NCI-H345 (cell line): ENCODE measurements at regions not wholly inside any gene's neighbourhood (a gene's known extent, or its start where the extent isn't known, plus 50 kb on each side); places are given as distances from the start of the nearest gene placed in this dataset.

Source experiments
- DNase-seq: peaks from one replicate; lab custom pipeline; 2025; lab: John Stamatoyannopoulos, UW

DNA sequence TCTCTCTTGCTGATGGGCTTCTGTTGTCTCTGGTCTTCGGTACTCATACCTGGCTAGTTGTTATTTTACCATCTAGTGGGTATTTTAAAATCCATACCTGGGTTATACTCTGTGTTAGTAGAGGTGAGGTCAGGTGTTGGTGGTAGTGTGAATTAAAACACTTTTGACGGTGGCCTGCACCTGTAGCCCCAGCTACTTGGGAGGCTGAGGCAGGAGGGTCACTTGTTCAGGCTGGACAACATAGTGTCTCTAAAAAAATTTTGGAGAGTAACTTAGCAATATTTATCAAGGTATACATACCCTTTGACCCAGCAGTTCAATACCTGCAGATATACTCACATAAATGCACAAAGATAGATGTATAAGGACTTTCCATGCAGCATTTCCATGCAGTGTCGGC, 55.4 kb downstream of the GSX1 start:
- no peak for DNase-seq

DNA sequence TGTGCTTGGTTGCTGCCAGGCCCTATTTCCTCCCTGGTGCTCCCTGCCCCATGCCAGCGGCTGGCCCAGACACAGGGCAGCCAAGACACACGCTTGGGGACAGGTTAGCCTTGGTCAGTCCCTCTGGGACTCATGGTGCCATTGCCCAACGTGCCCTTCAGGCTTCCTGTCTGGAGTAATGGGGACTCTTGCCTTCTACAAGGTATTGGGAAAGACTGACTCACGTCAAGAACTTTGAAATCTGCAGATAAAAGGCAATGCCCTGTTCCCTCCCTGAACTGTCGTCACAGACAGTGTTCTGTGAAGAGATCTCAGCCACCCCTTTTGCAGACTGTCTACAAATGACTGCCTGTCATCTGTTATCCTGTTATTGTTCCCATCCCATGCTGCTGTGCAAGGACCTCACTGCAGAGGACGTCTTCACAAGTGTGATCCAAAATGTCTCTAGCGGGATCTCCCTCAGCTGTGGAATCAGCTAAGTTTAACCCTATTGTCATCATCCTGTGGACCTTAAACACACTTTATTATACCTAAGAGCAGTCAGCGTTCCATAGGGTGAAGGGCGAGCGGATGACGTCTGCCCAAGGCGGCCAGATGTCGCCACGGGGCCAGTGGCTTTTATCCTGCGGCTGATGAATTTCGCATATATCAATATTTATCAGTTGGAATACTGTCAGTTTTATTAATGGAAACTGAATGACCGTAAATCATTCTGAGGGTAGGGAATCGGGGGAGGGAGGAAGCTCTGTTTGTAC, 59.0 kb downstream of the GSX1 start:
- DNase-seq, result no peak

DNA sequence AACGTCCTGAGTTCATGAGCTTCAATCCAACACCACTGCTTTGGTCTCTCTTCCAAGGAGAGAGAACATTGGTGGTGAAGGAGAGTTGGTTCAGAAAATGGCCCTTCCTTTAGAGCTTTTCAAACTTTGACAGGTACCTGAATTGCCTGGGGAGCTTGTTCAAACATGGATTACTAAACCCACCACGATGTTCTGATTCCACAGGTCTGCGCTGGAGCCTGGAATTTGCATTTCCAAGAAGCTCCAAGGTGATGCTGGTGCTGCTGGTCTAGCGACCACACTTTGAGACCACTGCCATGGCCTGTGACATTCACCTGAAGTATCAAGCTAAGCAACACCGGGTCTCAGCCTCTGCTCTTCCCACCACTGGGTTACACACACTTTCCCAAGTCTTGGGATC, 60.2 kb downstream of the GSX1 start:
- DNase-seq, result no peak

DNA sequence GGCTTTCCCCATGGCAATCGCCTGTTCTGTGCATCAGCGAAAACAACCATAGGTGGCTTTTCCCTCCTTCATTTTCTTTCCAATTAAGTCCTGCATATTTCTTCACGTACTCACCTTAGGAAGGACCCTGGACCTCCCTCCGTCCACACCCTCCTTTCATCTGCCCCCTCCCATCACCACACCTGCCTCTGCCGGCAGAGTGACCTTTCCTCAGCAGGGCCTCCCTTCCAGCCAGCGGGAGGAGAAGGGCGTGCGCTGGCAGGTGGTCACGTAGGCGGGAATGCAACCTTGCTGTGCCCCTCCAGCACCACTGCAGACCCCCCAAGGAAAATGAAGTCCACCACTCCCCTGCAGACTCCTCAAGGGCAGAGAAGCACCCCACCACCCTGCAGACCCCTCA, 61.1 kb downstream of the GSX1 start:
- no peak for DNase-seq

DNA sequence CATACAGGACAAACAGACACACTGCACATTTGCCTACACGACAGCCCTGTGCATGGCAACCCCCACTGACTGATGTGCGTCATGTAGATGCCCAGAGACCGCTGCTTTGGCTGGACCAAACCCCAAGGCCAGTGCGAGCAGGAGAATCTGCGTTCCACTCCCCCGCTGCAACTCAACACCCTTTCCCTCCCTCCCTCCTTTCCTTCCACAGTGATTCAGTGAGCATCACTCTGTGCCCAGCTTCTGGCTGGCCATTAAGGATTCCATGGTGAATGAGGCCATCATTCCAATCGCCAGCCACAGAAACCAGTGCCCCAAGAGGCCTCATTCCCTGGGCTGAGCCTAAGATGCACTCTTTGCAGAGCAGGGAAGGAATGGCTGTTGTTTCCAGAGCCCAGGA, 61.6 kb downstream of the GSX1 start:
- no peak for DNase-seq

DNA sequence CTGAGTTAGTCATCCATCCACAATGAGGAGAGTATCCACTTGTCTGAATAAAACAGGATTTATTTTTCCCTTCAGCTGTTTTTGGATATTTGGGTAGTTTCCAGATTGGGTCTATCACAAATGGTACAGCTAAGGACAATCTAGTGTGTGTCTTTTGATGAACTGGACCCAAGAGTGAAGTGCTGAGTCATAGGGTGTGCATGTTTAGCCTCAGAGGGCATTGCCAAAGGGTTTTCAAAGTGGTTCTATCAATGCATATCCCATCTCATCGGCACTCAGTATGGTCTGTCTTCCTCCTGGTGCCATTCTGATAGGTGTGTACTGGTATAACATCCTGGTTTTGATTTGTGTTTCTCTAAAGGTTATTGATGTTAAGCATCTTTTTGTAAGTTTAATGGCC, 62.3 kb downstream of the GSX1 start:
- no peak for DNase-seq

DNA sequence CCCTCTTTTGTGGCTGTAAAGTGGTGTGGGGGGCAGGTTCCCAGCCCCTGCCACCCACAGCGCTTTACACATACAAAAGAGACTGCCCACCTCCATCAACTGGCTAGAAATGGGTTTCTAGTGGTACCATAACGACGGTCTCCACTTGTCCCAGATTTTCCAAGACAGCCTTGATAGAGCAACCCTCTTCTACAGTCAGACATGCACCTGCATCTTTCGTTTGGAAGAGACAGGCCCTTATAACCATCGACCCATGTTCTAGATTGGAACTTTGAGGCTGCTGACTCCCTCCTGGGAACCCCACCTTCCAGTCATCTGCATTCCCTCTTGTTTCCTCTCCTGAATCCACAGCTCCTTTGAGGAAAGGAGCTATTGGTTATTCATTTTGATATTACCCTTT, 63.1 kb downstream of the GSX1 start:
- DNase-seq, result no peak

DNA sequence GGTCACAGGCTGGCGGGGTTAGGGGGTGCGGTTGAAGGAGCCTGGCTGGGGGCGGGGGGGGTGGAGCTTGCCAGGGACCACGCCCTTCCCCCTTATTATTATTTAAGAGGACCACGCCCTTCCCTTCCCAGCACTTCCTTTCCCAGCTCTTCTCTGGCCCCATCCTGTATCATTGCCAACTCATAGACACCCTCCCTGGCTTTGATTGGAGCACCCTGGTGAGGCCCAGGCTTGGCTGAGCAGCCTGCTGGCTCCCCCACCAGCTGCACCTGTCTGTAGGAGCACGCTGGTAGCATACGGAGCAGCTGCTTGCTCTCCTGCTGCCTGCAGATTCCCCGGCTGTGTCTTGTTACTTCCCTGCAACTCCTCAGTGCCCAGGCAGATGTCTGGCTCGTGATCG, 62.5 kb upstream of the PDX1 start:
- DNase-seq, result peak; percentile 90

DNA sequence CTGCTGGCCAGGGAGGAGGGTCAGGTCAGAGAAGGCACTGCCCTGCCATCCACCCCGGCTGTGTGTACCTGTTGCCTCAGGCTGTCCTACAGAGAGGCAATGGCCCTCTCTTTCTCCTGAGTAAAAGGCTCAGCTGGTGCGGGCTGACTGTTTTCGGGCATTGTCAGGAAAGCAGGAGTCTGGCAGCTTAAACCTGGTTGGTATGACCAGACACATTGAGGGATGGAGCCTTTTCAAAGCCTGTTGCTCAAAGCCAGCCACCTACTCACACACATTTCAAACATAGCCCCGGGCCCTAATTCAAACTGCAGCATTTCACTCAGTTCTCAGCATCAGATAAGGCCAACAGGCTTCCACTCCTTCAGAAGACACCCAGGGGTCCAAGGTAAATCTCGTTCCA, 61.8 kb upstream of the PDX1 start:
- no peak for DNase-seq

DNA sequence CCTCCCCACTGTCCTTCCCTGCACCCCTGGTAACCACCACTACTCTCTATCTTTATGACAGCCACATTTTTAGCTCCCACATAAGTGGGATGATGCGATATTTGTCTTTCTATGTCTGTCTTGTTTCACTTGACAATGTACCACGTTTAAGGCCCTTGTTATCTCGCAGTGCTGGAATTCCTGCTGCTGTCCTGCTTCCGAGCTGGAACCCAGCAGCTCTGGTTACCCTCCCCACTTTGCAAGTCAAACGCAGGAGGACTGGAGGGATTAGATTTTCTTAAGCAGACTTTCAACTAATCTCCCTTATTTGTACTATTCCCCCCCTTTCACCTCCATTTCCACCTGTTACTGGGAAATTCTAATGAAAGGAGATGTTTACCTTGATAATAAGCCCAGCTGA, 59.1 kb upstream of the PDX1 start:
- no peak for DNase-seq

DNA sequence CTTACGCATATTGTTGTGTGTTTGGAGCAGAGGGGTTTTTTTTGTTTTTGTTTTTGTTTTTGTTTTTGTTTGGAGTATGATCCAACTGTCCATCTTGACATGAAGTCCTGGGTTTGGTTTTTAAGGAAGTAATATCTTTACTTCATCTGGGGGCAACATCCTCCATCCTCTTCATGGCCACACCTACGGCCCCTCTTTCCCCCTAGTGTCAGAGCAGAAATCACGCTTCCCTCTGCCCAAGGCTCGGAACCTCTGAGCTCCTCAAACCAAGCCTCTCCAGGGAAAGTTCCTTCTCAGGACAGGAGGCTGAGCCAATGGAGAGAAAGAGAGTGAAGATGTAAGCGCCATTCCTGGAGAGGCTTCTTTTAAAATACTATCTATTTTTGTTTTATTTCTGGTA, 58.6 kb upstream of the PDX1 start:
- no peak for DNase-seq

DNA sequence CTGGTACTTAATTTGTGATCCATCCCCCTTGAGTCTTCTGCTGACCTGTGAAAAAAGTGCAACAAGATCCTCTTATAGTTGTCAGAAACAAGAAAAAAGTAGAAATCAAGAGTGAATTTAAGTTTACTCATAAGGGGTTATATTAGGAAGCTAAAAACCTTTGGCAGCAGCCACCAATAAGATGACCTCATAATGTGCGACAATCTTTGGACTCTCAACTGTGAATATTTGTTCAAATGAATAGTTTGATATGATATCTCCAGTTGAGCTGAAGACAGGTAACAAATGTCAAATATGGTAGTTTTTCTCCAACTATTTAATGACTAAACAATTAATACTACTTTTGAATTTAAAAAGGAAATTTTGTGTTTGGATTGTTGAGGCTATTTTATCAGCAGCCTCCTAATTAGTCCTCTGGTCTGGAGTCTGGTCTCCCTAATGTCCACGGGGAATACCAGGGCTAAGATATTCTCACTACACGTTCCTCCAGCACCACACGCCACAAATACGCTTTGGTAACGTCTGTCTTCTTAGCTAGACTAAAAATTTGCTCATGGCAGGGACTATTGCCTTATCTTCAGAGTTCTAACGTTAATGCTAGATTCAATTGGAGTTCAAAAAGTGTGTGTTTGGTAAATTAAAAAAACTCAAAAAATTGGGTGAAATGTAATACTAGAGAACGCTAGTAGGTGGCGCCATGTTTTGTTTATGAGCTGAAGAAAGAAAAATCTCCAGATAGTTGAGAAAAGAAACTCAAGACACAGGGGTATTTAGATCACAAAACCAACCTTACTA, 51.0 kb upstream of the PDX1 start:
- DNase-seq, result no peak

DNA sequence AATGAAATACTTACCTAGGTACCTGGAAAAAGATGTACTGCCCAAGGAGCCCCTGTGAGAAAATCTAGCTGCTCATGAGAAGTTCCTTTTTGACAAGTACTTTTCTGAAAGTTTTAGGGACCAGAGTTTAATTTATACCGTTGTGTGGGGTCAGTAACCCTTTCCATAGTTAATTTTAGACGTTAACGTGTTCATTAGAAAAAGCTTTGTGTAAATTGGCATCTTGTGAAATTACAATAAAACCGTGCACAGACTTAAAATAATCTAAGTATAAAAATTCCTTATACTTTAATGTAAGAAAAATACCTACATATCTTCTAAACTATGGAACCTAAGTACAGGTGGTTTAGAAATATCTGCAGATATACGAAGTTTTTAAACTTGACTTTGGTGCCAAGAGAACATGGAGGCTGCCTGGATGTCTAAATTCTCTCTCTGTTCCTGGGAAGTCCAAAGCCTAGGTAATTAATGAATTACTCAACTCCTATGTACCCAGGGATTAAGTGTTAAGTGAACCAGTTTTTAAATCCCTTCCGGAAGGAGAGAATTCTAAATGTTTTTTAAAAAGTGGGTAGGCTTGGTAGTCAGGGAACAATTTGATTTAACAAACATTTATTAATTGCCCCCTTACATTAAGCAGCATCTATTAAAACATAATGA, 50.2 kb upstream of the PDX1 start:
- no peak for DNase-seq
